Coronary artery (tissue), 2 donors: ENCODE measurements at regions not wholly inside any gene's neighbourhood (a gene's known extent, or its start where the extent isn't known, plus 50 kb on each side); places are given as distances from the start of the nearest gene placed in this dataset.

Source experiments
- DNase-seq: peaks from one replicate; pipeline ENCODE4 v3.0.0-alpha.2; 2017; ENCODE audit warnings: low spot score
- H3K27ac ChIP-seq, 2 donors: fragments of 200-600 bp; sonication (generic); one replicate each; pipeline ENCODE4 v1.5.1; 2016 to 2019
- H3K4me3 ChIP-seq: fragments of 200-600 bp; sonication (generic); 2 replicates; pipeline ENCODE4 v1.5.1; 2016; ENCODE audit warnings: mild to moderate bottlenecking, moderate library complexity
- TF ChIP-seq, protein P1 (sequence below): fragments of 200-600 bp; sonication (generic); IDR thresholded peaks from one replicate; pipeline ENCODE4 v1.5.1; 2019; ENCODE audit warnings: antibody characterized with exemption

- no peak for DNase-seq
- H3K27ac ChIP-seq: no peak overlapping the region
- no peak overlapping the region for H3K4me3 ChIP-seq
- TF ChIP-seq, protein P1, sequence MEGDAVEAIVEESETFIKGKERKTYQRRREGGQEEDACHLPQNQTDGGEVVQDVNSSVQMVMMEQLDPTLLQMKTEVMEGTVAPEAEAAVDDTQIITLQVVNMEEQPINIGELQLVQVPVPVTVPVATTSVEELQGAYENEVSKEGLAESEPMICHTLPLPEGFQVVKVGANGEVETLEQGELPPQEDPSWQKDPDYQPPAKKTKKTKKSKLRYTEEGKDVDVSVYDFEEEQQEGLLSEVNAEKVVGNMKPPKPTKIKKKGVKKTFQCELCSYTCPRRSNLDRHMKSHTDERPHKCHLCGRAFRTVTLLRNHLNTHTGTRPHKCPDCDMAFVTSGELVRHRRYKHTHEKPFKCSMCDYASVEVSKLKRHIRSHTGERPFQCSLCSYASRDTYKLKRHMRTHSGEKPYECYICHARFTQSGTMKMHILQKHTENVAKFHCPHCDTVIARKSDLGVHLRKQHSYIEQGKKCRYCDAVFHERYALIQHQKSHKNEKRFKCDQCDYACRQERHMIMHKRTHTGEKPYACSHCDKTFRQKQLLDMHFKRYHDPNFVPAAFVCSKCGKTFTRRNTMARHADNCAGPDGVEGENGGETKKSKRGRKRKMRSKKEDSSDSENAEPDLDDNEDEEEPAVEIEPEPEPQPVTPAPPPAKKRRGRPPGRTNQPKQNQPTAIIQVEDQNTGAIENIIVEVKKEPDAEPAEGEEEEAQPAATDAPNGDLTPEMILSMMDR: no peak
Observed at GRCh38 chr16:59220011-59220410, 485.9 kb upstream of the GOT2 start.

- TF ChIP-seq, protein P1: no peak
- no peak for DNase-seq
- Histone ChIP-seq H3K4me3 (no peak overlapping the region), H3K27ac (no peak overlapping the region)
Observed at GRCh38 chr16:59216291-59216690, 482.2 kb upstream of the GOT2 start.

DNA sequence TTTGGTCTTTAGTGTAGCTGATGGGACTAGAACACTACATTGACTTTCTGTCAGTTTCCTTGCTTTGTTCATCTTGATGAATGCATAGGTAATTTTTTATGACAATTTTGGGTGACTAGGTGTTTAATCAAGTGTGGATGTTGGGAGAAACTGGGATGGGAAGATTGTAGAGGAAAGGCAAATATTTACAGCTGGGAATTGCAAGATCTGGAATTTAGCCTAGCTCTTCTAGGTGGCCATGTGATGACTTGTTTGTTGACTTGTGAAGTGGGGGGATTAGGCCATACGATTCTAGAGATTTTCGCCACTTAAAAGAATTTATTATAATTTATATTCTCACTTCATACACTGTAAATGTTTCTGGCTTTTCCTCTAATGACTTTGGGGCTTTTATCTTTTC lies 480.3 kb upstream of the GOT2 start:
- H3K4me3 ChIP-seq: no peak overlapping the region
- TF ChIP-seq, protein P1: no peak
- no peak for DNase-seq

DNA sequence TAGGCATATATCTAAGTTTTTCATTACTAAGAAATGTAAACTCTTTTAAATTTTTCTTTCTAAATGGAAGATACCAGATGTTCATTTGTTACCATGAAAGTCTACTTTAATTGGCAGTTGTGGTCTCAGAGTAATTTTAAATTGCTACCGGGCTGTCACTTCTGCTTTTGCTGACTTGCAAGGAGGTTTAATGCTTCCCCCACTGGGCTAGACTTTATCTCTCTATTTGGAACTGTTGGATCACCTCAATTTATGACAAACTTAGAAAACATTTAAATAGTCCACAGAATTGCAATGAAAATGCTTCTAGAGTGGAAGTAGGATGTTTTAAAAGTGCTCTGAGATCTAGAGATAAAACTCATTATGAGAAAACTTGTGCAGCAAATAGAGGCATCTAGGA lies 479.8 kb upstream of the GOT2 start:
- Histone ChIP-seq H3K27ac (no peak overlapping the region), H3K4me3 (no peak overlapping the region)
- no peak for DNase-seq
- TF ChIP-seq, protein P1: no peak

More for the DNA sequence above, 480.3 kb upstream of the GOT2 start:
- no peak overlapping the region for H3K27ac ChIP-seq

- H3K4me3 ChIP-seq: no peak overlapping the region
- TF ChIP-seq, protein P1: no peak
- no peak for DNase-seq
- H3K27ac ChIP-seq: no peak overlapping the region
Observed at GRCh38 chr16:59212492-59213024, 478.4 kb upstream of the GOT2 start.

DNA sequence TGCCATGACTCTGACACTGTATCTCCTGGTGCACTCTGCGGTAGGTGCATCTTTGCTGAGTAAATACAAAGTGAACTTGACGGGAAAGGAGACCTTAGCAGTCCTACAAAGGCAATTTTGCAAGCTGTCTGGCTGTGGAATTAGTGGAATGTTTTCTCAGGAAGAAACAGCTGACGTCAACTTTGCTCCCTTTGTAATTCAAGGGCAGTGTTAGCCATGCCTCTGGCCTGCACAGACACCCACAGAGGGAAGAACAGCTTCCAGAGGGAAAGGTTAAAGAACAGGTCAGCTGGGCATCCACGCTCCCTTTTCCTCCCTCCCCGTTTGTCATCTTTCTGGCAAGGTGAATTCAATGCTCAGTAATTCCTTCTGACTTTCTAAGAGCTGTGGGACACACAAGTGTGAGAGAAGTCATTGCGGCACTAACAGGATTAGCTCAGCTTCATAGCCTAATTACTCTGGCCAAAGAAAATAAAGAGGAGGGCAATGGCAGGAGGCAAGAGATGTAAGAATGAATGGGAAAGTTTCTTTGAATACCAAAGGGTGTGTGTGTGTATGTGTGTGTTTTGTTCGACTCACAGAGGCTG lies 476.9 kb upstream of the GOT2 start:
- no peak for DNase-seq

GRCh38 chr16:59205403-59205802 lies 471.3 kb upstream of the GOT2 start:
- TF ChIP-seq, protein P1: no peak
- no peak for DNase-seq
- Histone ChIP-seq H3K4me3 (no peak overlapping the region), H3K27ac (no peak overlapping the region)

More for the DNA sequence above, 476.9 kb upstream of the GOT2 start:
- Histone ChIP-seq H3K4me3 (peak overlapping the region; percentile 28), H3K27ac (peak overlapping the region in 1 of 2 donors; percentile 73)
- TF ChIP-seq, protein P1: no peak
